ENCODE measurements at regions not wholly inside any gene's neighbourhood (a gene's known extent, or its start where the extent isn't known, plus 50 kb on each side); places are given as distances from the start of the nearest gene placed in this dataset.

DNA sequence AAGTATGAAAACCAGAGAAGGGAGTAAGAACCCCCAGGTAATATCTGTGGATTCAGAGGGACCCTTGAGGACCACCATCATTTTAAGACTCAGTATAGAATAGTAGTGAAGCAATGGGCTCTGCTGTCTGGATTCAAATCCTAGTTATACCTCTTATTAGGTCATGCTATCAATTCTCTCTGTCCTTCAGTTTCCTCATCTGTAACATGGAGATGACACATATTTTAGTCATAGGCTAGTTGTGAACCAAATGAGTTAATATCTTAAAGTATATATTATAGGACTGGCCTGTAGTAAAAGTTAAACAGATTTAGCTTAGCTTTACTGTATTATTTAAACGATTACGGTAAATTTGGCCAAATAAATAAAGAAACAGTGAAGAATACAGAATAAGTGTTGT is 177.3 kb upstream of the GOLIM4 start:
- no peak for DNase-seq

DNA sequence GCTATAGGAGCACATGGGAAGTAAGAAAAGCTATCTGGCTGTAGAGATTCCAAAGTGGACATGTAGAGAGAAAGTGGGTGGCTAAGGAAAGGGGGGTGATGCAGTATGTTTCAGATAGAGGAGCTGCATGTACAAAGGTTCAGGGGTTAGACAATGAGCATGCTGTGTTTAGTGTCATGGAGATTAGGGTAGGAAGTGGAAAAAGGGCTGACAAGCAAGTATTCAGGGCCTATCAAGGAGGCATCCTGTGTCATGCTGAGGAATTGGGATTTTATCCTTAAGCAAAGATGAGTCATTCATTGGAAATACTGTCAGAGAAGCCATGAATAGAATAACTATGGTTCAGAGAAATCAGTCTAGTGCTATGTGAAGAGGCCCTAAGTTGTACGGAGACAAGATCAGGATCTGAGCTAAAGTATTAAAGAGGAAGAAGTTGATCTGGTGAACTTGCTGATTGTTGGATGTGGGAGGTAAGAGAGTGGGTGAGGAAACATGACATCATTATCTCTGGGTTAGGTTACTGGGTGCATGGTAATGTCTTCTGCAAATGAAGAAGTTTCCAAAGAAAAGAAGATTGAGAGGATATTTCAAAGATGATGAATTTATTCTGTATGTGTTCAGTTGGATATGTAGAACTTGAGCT is 176.7 kb upstream of the GOLIM4 start:
- DNase-seq: no peak

DNA sequence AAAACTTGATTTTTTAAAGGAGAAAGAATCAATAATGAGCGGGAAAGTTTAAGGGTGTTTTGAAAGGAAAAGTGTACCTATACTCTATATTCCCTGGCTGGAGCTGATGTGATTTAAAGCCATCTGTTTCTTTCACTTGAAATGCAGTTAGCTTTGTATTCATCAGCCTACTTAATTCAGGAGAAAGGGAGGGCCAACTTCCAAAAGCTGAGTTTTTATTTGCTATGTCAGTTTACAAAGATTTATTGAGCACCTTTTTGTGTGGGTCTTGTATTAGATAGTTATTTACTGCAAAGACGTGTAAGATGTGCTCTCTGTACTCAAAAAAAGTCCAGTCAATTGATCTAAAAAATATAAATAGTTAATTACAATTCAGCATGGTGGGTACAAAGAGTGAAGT is 176.2 kb upstream of the GOLIM4 start:
- DNase-seq: no peak

DNA sequence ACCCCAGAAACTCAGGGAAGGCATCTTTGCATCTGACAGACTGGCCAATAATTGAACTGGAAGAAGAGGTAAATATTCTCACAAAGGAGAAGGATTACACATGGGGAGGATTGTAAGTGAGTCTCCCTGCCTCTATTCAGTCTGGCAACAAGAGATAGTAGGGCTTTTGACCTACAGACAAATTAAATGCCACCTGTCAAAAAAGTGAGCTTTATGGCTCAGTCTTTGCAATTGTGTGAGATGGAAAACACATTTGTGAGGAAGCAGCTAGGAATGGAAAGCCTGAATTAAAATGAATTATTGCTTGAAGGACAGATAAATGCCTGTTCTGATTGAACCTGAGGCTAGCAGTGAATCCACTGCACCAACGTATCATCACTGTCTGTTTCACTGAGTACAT is 173.3 kb upstream of the GOLIM4 start:
- DNase-seq: no peak

DNA sequence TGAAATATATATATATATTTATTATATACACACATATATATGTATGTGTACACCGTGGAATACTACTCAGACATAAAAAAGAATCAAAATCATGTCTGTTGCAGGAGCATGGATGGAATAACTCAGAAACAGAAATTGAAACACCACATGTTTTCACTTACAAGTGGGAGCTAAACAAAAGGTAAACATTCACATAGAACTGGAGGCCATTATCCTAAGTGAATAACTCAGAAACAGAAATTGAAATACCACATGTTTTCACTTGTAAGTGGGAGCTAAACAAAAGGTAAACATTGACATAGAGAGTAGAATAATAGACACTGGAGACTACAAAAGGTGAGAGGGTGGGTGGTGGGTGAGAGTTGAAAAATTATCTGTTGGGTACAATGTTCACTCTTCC is 171.5 kb upstream of the GOLIM4 start:
- DNase-seq: no peak

DNA sequence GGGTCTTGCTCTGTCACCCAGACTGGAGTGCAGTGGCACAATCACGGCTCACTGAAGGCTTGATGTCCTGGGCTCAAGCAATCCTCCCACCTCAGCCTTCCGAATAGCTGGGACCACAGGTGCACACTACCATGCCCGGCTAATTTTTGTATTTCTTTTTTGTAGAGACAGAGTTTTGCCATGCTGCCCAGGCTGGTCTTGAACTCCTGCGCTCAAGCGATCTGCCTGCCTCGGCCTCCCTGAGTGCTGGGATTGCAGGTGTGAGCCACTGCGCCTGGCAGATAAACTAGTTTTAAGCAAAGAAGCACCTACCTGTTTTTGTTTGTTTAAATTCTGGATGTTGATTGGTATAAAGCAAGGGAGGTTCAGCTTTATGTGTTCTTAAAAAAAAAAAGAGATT is 170.6 kb upstream of the GOLIM4 start:
- DNase-seq: no peak

DNA sequence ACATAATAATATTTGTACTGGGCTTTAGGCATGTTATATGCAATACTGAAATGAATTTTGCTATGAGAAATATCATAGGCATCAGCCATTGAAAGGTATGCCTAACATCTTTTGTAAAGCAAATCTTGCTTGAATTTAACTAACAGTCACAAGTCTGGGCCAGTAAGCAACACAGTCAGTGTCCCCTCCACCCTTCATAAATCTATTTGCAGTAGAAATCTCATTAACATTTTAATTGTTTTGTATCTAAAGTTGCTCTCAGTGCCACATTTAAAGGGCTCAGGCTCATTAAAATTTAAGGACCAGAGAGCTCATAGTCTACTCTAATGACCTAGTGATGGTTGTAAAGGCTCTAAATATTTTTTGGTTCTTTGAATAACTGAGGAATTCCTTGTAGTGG is 167.2 kb upstream of the GOLIM4 start:
- no peak for DNase-seq

DNA sequence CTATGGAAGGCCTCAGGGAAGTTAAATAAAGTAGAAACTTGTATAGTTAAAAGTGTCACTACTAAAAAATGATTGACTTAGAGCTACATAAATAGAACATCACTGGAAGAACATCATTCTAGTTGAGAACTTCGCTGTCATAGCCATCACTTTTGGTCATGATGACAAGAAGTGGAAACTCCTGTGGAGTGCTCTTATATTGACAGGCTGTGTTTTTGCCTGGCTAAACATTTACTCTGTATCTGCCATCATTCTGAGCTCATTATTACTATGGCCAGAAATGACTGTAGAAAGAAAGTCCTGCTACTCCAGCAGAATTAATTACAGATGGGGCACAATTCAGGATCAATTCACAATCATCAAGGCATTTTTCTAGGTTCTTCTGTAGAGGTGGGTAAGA is 165.1 kb upstream of the GOLIM4 start:
- DNase-seq: no peak

DNA sequence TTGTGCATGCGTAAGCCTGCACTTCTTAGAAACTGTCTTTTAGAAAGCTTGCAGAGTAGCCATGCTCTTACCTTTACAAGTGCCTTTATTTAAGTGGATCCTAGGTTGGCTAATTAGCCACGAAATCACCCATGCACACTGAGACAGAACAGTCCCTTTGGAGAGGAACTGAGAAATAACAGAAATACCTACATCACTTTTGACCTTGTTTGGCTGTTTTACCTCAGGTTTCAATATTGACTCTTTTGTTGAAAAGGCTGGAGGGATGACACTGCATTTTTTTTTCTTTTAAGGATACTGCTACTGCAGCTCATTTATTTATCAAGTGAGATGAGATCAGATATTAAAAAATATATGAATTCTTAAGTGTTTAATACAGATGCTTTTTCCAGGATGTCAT is 155.6 kb upstream of the GOLIM4 start:
- DNase-seq: no peak

DNA sequence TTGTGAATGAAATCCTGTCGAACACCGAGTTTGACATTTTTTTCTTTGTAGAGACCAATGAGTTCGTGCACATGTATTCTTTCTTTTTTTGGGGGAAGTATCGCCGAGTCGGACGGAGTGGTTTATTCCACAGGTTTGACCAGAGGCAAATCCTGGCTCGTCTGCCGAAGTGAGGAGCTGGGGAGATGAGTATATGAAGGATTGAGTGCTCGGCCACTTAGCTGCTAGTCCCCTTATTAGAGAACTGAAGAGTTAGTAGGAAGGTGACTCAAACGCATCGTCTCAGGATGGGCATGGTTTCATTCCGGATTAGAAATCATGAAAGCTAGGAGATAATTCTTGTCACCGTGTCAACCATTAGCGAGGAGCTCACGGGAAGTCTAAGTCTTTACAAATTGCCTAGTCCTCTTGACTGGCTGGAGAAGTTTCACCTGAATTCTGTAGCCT is 154.7 kb upstream of the GOLIM4 start:
- peak; percentile 16 for DNase-seq

DNA sequence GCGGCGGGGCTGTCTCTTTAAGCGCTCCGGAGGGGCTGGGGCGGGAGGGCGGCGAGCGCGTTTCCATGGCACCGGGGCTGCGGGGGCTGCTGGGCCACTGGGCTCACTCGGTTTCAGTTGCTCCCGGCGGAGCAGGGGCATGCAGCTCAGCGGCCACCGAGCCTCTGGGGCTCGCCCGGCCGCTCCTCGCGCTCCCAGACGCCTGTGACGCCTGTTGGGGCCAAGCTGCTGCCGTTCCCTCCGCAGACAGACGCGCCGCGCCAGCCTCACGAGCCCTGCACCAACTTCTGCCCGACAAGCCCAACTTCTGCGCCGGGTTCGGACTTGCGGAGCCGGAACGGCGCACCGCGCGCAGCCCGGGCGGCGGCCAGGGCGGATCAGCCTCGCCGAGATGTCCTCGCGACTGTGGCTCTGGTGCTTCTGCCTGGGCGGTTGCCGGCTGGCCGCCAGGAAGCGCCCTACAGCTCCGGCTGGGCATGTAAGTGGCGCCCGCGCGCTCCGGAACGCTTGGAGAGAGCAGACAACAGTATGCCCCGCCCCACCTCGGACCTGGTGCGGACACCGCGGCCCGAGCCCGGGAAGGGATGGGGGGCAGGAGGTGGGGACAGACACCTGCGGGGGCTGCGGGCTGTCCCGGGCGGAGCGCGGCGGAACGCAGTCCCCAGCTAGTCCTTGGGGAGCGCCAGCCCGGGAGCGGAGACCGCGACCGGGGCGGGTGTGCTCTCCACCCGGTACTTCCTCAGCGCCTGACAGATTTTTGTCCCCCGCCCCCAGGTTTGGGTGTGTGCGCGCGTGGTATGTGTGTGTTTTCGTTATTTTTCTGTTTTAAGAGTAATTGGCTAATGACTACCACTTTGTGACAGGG is 154.1 kb upstream of the GOLIM4 start:
- DNase-seq: peak; percentile 91

DNA sequence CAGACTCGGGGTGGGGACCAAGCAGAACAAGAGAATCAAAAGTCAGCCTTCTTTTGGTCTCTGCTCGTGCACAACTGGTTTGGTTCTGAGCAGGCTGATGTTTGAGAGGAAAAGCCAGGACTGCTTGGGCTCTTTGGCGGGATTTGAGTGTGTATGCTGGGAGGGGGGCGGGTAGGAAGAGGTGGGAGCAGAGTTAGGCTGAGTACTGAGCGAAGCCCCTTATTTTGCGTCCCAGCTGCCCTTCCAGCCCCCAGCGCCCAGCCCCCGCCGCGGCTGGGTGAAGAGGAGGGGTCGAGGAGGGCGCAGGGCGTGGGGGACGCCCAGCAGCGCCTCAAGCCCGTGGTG is 153.5 kb upstream of the GOLIM4 start:
- DNase-seq: no peak

DNA sequence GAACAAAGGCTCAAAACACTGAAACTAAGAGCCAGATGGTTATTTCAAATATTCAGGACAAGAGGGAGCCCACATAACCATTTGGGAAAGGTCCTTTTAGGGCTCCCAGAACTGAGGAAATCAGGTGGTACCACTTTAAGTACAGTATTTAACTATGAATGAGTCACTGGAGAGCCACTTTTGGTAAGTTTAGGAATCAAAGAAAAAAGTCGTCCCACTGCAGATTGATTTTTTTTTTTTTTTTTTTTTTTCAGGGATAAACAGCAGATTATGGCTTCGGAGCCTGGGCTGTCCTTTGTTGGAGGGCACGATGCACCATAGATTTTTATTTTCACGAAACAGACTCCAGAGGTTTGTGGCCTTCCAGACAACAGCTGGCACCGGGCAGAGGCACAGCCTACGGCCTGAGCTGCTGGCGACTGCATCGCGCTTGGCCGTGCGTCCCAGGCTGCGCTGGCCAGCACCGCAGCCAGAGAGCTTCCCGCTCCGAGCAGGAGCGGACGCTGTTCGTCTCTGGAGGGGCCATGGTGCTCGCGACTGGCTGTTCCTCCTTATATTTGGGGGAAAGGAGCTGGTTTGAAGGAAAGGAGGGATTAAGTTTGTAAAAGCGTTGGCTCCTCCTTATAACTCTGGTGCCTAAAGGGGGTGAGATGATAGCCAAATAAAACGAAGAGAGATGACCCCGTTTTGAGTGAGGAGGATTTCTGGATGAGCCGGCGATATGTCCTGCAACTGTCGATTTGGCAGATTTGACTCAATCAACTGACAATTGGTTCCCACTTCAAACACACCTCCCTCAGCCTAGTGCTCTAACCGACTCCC is 152.9 kb upstream of the GOLIM4 start:
- DNase-seq: peak; percentile 27

DNA sequence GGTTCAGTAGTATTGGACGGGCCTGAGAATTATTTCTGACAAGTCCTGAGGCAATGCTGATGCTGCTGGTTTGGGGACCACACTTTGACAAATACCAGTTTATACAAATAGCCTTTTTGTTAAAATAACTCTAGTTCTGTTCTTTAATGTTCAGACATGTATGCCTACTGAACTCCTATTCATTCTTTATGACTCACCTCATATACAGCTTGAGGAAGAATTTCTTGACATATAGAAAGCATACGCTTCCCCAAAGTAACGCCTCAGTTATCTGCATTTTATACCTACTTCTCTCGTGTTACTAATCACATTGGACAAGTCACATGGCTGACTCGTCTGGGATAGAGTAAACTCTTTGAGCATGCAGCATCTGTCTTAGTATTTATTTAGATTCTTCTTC is 145.4 kb upstream of the GOLIM4 start:
- DNase-seq: no peak

DNA sequence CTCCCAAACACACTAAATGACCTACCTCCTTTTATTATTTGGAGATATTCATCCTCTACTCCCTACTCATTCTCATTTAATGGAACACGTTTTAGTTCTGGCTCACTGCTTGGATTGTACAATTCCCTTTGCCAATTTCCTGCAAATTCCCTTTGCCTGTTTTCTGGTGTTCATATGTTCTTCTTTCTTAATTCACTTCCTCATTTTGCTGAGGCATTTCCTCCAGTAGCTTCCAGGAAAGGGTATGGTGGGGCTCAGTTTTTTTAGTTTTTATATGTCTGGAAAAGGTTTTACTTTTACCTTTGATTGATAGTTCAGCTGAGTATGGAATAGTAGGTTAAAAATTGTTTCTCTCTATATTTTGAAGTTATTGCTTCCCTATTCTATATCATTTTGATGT is 143.6 kb upstream of the GOLIM4 start:
- DNase-seq: no peak

DNA sequence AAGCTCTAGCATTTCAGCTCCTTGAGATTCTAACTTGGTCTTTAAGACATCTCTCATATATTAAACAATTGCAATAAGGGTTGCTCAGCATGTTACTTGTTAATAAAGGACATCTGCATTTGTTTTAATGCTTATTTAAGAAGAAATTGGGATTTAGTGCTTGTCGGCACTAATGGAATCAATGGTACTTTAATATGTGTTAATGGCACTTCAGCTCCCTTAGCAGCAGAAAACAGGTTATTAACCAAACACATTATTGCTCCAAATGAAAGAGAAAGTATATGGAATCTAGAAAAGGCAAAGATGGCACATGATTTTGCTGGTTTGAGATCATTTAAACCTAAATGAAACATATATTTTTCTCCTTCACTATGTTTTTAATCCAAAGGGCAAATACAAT is 137.3 kb upstream of the GOLIM4 start:
- DNase-seq: no peak

DNA sequence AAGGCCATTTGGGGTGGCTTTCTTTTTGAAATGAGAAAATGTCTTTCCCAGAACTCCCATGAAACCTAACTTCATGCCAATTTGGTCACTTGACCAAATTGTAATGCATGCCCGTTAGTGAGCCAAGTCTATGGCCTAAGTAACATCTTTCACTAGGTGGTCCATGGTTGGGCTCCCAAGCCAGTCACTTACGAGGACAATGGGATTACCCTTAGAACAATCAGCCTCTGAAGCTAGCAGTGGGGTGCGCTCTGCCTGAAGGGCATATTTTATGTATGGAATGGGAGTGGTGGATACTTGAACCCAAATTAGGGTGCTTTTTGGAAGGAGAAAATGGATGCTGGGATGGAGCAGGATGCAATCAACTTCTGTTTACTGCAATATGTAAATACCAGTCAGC is 127.4 kb upstream of the GOLIM4 start:
- no peak for DNase-seq

DNA sequence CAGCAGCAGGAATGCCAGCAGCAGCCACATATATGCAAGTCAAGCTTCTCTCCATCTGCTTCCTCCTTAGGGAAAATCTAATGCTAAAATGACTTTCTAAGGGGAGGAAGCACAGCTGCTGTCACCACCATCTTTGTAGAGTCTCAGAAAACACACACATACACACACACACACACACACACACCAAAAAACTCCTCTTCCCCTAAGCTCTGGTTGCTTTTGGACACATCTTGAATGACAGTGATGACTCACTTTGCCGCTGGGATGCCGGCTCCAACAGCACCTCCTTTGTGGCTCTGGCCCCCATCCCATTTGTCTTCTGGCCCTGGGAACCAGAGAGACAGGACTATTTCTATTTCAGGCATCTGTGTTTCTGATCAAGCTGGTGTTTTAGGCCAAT is 124.8 kb upstream of the GOLIM4 start:
- no peak for DNase-seq

DNA sequence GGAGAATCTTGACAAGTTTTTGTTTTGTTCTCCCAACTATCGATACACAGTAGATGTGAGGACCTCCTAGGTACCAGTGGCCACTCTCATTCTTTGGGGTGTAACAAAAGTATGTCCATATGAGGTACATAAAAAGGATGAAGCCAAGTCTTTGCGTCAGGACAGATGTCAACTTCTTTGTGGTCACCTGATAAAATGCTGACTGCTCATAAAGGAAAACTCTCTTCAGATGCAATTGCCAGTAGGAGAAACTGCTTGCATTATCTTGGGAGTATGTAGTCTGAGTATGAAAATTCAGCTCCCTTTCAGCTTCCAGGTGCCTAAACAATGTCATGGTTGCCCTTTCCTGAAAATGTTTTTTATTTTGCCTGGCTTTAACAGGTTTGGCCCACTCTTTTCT is 123.8 kb upstream of the GOLIM4 start:
- no peak for DNase-seq

DNA sequence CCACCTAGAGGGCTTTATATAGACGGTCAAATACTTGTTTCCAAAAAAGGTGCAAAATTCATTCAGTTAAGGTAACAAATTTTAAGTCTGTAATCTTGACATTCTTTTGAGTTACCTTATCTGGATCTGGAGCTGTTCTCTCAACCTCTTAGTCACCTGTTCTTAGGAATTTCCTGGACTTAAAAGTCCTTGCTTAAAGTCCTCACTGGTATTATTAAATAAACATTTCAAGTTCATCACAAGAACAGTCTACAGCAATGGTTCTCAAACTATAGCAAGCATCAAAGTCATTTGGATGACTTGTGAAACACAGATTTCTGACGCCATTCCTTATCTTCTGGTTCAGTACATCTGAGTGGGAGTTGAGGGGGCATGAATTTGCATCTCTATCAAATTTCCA is 122.9 kb upstream of the GOLIM4 start:
- DNase-seq: no peak

DNA sequence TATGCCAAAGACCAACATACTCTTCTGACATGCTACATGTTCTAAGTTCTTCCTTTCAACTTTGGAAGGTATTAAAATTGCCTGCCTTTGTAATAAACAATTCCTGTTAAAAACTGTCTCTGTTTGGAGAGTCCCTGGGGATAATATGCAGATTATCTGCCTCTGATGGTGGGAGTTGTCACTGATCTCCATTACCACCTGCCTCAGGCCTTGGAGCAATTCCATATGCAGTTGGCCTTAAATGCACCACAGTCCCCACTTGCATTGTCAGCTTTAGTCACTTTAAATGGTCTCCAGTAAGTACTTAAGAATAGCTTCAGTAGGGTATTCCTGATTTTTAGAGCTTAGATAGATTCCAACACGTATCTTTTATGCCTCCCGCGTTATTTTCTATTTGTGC is 121.1 kb upstream of the GOLIM4 start:
- no peak for DNase-seq

DNA sequence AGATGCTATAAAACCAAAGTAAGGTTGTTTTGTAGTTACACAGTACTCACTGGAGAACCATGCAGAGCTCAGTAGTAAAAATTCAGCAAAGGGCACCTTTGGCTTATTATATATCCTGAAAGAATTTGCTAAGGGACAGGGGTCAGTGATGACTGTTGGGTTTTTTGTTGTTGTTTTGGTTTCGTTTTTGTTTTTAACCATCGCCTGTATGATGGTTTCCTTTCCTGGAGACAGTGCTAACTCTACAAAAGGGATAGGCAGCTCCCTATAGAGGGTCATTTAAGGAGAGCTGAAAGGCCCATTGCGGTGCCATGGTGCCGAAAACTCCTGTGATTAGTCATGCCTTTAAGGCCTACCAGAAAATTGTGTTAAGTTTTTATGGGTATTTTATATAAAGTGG is 118.2 kb upstream of the GOLIM4 start:
- no peak for DNase-seq

DNA sequence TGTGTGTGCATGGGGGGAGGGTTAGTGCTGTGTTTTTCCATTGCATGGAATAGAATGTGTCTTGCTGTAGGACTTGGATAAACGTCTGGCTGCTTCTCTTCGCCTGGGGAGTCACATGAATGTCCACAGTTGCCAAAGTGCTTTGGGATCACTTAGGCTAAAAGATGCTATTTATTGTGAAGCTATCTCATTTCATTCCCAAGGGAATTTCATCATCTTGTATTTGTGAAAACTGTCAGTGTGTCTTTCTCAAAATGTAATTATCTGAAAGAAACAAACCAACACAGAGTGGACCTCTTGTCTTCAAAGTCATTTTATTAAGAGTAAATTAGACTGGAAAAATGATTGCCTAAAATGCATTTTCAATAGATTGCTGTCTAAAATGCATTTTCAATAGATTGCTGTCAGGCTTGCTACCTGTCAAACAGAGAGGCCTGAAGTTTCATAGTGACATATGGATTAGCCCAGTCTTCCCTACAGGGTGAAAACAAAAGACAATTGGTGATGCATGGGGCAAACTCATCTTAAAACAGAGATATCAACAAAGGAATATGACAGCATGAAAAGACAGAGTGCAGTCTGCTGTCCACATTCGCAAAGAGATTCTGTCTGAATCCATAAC is 117.1 kb upstream of the GOLIM4 start:
- DNase-seq: no peak

DNA sequence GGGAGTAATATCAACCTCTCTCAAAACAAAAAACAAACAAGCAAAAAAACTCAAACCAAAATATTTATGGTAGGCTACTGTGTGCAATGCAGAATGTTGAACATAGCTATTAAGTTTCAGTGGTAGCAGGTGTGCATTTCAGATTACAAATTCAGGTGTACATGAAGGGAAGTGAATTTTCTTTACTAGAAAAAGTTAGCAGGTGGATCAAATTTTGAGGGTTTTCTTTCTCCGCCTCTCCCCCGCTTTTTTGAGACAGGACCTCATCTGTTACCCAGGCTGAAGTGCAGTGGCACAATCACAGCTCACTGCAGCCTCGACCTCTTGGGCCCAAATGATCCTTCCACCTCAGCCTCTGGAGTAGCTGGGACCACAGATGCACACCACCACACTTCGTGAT is 109.7 kb upstream of the GOLIM4 start:
- no peak for DNase-seq

Measured in NCI-H1105 (cell line).